H9 (cell line): ENCODE measurements at regions not wholly inside any gene's neighbourhood (a gene's known extent, or its start where the extent isn't known, plus 50 kb on each side); places are given as distances from the start of the nearest gene placed in this dataset.

Experiments
- DNase-seq: peaks from one replicate; pipeline ENCODE4 v3.0.0-alpha.2; 2017
- H2AFZ ChIP-seq: one replicate; pipeline ENCODE4 v1.6.1; 2013; ENCODE audit warnings: mild to moderate bottlenecking, low read length, control low read depth, moderate library complexity
- H2AK5ac ChIP-seq: 2 replicates; pipeline ENCODE4 v1.6.1; 2013; ENCODE audit warnings: low read length, control low read depth, mixed read lengths; ENCODE audit not compliant: insufficient read length
- H2BK120ac ChIP-seq: one replicate; pipeline ENCODE4 v1.6.1; 2013; ENCODE audit warnings: low read depth, mild to moderate bottlenecking, low read length, control low read depth, inconsistent platforms; ENCODE audit not compliant: poor library complexity, severe bottlenecking
- H2BK12ac ChIP-seq: 2 replicates; pipeline ENCODE4 v1.6.1; 2013; ENCODE audit warnings: low read length, control low read depth, mixed read lengths, low read depth; ENCODE audit not compliant: insufficient read length
- H2BK15ac ChIP-seq: 2 replicates; pipeline ENCODE4 v1.6.1; 2013; ENCODE audit warnings: low read depth, low read length, control low read depth
- H2BK20ac ChIP-seq: one replicate; pipeline ENCODE4 v1.6.1; 2013; ENCODE audit warnings: low read depth, mild to moderate bottlenecking, low read length, control low read depth, inconsistent platforms; ENCODE audit not compliant: poor library complexity, severe bottlenecking
- H2BK5ac ChIP-seq: 2 replicates; pipeline ENCODE4 v1.6.1; 2013; ENCODE audit warnings: low read length, control low read depth, mixed read lengths; ENCODE audit not compliant: insufficient read length
- H3K14ac ChIP-seq: 2 replicates; pipeline ENCODE4 v1.6.1; 2013; ENCODE audit warnings: low read length, control low read depth; ENCODE audit not compliant: insufficient read depth
- H3K18ac ChIP-seq: 2 replicates; pipeline ENCODE4 v1.6.1; 2013; ENCODE audit warnings: low read depth, mild to moderate bottlenecking, mixed read lengths, low read length, control low read depth; ENCODE audit not compliant: insufficient read length
- H3K23ac ChIP-seq: 2 replicates; pipeline ENCODE4 v1.6.1; 2013; ENCODE audit warnings: low read length, control low read depth, mixed read lengths, low read depth; ENCODE audit not compliant: insufficient read length
- H3K23me2 ChIP-seq: 2 replicates; pipeline ENCODE4 v1.6.1; 2013; ENCODE audit warnings: low read depth, mild to moderate bottlenecking, mixed read lengths, low read length, control low read depth; ENCODE audit not compliant: insufficient read length, poor library complexity, severe bottlenecking
- H3K27ac ChIP-seq: 2 replicates; pipeline ENCODE4 v1.5.1; 2013; ENCODE audit warnings: low read length, control low read depth, mixed read lengths, low read depth; ENCODE audit not compliant: insufficient read length
- H3K27me3 ChIP-seq: 2 replicates; pipeline ENCODE4 v1.6.1; 2013; ENCODE audit warnings: low read length, control low read depth, inconsistent platforms; ENCODE audit not compliant: insufficient read depth
- H3K4ac ChIP-seq: 2 replicates; pipeline ENCODE4 v1.6.1; 2013; ENCODE audit warnings: low read depth, mild to moderate bottlenecking, control low read depth, inconsistent platforms, low read length, moderate library complexity
- H3K4me1 ChIP-seq: 2 replicates; pipeline ENCODE4 v1.6.1; 2013; ENCODE audit warnings: low read length, control low read depth, inconsistent platforms; ENCODE audit not compliant: insufficient read depth
- H3K4me2 ChIP-seq: 2 replicates; pipeline ENCODE4 v1.6.1; 2013; ENCODE audit warnings: low read length, control low read depth, mixed read lengths; ENCODE audit not compliant: insufficient read length, insufficient read depth
- H3K56ac ChIP-seq: 2 replicates; pipeline ENCODE4 v1.6.1; 2013; ENCODE audit warnings: low read depth, mild to moderate bottlenecking, mixed read lengths, low read length, control low read depth; ENCODE audit not compliant: insufficient read length
- H3K79me1 ChIP-seq: 2 replicates; pipeline ENCODE4 v1.6.1; 2013; ENCODE audit warnings: low read depth, mild to moderate bottlenecking, moderate library complexity, low read length, control low read depth, inconsistent platforms; ENCODE audit not compliant: insufficient read depth, poor library complexity, severe bottlenecking
- H3K79me2 ChIP-seq: 2 replicates; pipeline ENCODE4 v1.6.1; 2013; ENCODE audit warnings: low read length, control low read depth, inconsistent platforms; ENCODE audit not compliant: insufficient read depth
- H3K9ac ChIP-seq: 2 replicates; pipeline ENCODE4 v1.6.1; 2013; ENCODE audit warnings: low read length, control low read depth, mixed read lengths; ENCODE audit not compliant: insufficient read length; ENCODE audit errors: extremely low read depth
- H3K9me3 ChIP-seq: one replicate; pipeline ENCODE4 v1.6.1; 2013; ENCODE audit warnings: low read depth, low read length, inconsistent platforms; ENCODE audit not compliant: control insufficient read depth
- H3T11ph ChIP-seq: one replicate; pipeline ENCODE4 v1.6.1; 2013; ENCODE audit warnings: mild to moderate bottlenecking, low read length, control low read depth, inconsistent platforms
- H4K20me1 ChIP-seq: one replicate; pipeline ENCODE4 v1.6.1; 2013; ENCODE audit not compliant: control insufficient read depth, insufficient read length, insufficient read depth
- H4K5ac ChIP-seq: 2 replicates; pipeline ENCODE4 v1.6.1; 2013; ENCODE audit warnings: low read depth, mild to moderate bottlenecking, mixed read lengths, low read length, control low read depth; ENCODE audit not compliant: insufficient read length
- H4K8ac ChIP-seq: replicated peaks from 2 replicates; pipeline ENCODE4 v1.6.1; 2013; ENCODE audit warnings: low read length, control low read depth, mixed read lengths, low read depth; ENCODE audit not compliant: insufficient read length
- H4K91ac ChIP-seq: 2 replicates; pipeline ENCODE4 v1.6.1; 2013; ENCODE audit warnings: low read depth, mild to moderate bottlenecking, moderate library complexity, mixed read lengths, low read length, control low read depth; ENCODE audit not compliant: insufficient read length
- H3K27ac Mint-ChIP-seq, 3 experiments: 2 replicates in 2 of 3; 3 replicates in 1 of 3; pipeline ENCODE4 v1.8.0; 2020 to 2021; ENCODE audit warnings: mixed read lengths in 3 of 3, mild to moderate bottlenecking in 1 of 3, moderate library complexity in 1 of 3
- H3K27me3 Mint-ChIP-seq: 2 replicates; pipeline ENCODE4 v1.8.0; 2021; ENCODE audit warnings: low read depth, mild to moderate bottlenecking, moderate library complexity, mixed read lengths
- H3K36me3 Mint-ChIP-seq, 3 experiments: 2 replicates in 2 of 3; 3 replicates in 1 of 3; pipeline ENCODE4 v1.8.0; 2020 to 2021; ENCODE audit warnings: low read depth in 3 of 3, mixed read lengths in 3 of 3; ENCODE audit not compliant: insufficient read depth in 1 of 3
- H3K4me1 Mint-ChIP-seq, 2 experiments: 2 replicates each; pipeline ENCODE4 v1.8.0; 2020; ENCODE audit warnings: mixed read lengths in 2 of 2
- H3K4me3 Mint-ChIP-seq, 2 experiments: 2 replicates in 1 of 2; 3 replicates in 1 of 2; pipeline ENCODE4 v1.8.0; 2020 to 2021; ENCODE audit warnings: mild to moderate bottlenecking in 2 of 2, mixed read lengths in 2 of 2, moderate library complexity in 1 of 2
- H3K9me3 Mint-ChIP-seq, 2 experiments: 2 replicates in 1 of 2; 3 replicates in 1 of 2; pipeline ENCODE4 v1.8.0; 2020; ENCODE audit warnings: mild to moderate bottlenecking in 2 of 2, mixed read lengths in 2 of 2, moderate library complexity in 1 of 2
- CTCF ChIP-seq: fragments of 200-600 bp; sonication (generic); conservative IDR thresholded peaks from 3 replicates; pipeline ENCODE4 v1.8.0; 2021; ENCODE audit warnings: antibody characterized with exemption, mild to moderate bottlenecking
- WGBS: extraction: QIAGEN DNeasy Blood & Tissue Kit; methylation state at CpG from one replicate; pipeline ENCODE4 v1.1.7; 2013; ENCODE audit warnings: missing lambda C conversion rate, low lambda C conversion rate, mixed read lengths; ENCODE audit not compliant: insufficient read length; ENCODE audit errors: extremely low coverage; 5-methylcytosine and 5-hydroxymethylcytosine counted together

- no peaks in the 10 kb centered on the region for H3K27me3 ChIP-seq
- DNase-seq: no peak
- WGBS: no CpG with 5 or more reads among the region's 1 CpG
These were observed 427.5 kb downstream of the TUSC7 start for GRCh38 chr3:117137065-117137464.

More at GRCh38 chr3:117137065-117137464, 427.5 kb downstream of the TUSC7 start:
- no peaks in the 10 kb centered on the region for H3K79me2 ChIP-seq
- H3T11ph ChIP-seq: no peak overlapping the region
- no peak overlapping the region for H3K23ac ChIP-seq
- Mint-ChIP-seq H3K36me3 (peaks cover 0 to 1% (median 0%) of the 10 kb centered on the region in 3 experiments; a peak in 1 of 7 replicates), H3K9me3 (peaks cover 0 to 3% of the 10 kb centered on the region in 2 experiments; a peak in 1 of 5 replicates), H3K4me1 (peaks cover 3 to 5% of the 10 kb centered on the region in 2 experiments), H3K27me3 (no peaks in the 10 kb centered on the region), H3K27ac (no peak overlapping the region), H3K4me3 (no peak overlapping the region)
- no peak overlapping the region for H2AK5ac ChIP-seq
- H3K14ac ChIP-seq: no peak overlapping the region
- no peaks in the 10 kb centered on the region for H3K23me2 ChIP-seq
- H3K9ac ChIP-seq: no peak overlapping the region
- no peak for TF ChIP-seq CTCF
- no peak overlapping the region for H3K27ac ChIP-seq
- H2BK120ac ChIP-seq: no peak overlapping the region
- H2AFZ ChIP-seq: no peak overlapping the region
- no peak overlapping the region for H2BK12ac ChIP-seq
- H2BK5ac ChIP-seq: no peak overlapping the region
- H3K4ac ChIP-seq: no peak overlapping the region
- no peak overlapping the region for H2BK20ac ChIP-seq
- no peak overlapping the region for H3K18ac ChIP-seq
- no peaks in the 10 kb centered on the region; the same call in 1 of the 2 replicates for H3K4me1 ChIP-seq
- H3K4me2 ChIP-seq: no peak overlapping the region
- H3K79me1 ChIP-seq: no peaks in the 10 kb centered on the region
- H4K91ac ChIP-seq: no peak overlapping the region
- H4K8ac ChIP-seq: no peak overlapping the region
- no peak overlapping the region for H3K56ac ChIP-seq
- H2BK15ac ChIP-seq: no peak overlapping the region
- no peaks in the 10 kb centered on the region for H3K9me3 ChIP-seq
- H4K20me1 ChIP-seq: no peaks in the 10 kb centered on the region
- no peak overlapping the region for H4K5ac ChIP-seq
